Fibroblast of skin of scalp (primary cell): ENCODE measurements at regions not wholly inside any gene's neighbourhood (a gene's known extent, or its start where the extent isn't known, plus 50 kb on each side); places are given as distances from the start of the nearest gene placed in this dataset.

Experiments
- DNase-seq: peaks from one replicate; pipeline ENCODE4 v3.0.0-alpha.2; 2013

DNA sequence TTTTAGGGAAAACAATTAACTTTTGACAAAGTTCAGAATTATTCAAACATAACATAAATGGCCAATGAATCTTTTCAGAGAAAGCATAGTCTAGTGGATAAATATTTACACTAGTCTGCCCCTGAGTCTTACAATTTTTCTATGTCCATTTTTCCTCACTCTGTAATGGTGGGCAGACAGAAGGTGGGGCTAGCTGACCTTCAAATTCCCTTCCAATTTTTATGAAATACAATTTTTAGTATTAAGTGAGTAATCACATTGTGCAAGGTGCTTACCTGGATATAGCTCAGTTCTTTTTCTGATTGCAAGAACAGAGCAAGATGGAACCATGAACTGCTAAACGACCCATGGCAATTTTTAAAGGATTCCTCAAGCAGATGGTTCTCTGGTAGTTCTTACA, 441.7 kb upstream of the NR2F2 start:
- no peak for DNase-seq

DNA sequence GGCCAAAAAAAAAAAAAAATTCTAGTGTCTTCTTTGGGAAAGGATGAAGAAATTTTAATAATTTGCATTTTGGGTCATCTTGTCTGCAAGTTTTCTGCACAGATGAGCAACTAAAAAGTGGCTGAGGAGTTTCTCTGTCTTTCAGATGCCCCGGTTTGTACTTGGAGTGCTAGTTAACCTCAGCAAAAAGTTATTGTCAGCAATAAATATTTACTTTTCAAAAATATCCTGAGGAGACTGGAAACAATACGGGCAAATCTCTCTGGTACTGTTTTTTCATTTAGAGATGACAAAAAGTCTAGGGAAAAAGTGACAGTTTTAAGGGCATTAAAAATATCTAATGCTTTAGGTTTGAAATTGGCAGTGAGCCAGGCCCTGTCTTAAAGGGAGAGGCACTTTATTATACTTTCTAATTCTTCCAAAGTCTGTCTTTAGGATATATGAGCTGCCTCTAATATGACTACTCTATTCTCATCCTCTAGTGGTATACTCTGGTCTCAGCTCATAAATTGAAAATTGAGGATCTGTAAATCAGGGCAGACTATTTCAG, 436.0 kb upstream of the NR2F2 start:
- DNase-seq = no peak

DNA sequence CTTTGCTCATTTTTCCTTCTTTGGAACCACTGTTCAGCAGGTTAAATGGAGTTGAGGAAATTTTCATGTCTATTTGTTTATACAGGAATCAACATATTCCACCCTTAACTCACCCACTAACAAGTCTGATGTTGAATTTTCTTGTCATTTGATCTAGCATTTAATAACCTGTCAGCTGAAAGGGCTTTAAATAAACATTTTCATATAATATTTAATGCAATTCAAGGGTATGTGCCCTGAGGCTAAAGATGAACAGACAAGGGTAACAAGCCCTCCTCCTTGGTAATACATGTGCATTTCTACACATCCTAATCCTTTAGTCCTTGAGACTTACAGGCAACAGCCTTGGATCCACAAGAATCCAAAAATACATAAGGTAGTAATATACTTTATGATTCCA, 435.0 kb upstream of the NR2F2 start:
- no peak for DNase-seq

DNA sequence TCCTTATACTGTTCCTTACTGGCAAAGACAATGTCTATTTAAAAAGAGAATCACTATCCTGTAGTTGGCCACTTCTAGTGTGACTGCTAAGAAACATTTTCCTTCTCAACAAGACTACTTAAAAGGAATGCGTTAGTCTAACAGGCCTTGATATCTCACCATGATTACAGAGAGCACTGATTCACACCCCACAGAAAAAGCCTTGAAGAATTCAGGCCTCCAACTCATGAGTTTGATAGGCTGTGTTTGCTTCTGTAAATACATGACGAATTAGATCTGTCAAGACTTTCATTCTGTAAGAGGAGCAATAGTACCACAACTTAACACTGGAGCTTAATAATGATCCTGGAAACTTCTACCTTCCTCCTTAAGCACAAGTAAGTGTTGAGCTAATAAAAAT, 432.8 kb upstream of the NR2F2 start:
- DNase-seq = no peak

DNA sequence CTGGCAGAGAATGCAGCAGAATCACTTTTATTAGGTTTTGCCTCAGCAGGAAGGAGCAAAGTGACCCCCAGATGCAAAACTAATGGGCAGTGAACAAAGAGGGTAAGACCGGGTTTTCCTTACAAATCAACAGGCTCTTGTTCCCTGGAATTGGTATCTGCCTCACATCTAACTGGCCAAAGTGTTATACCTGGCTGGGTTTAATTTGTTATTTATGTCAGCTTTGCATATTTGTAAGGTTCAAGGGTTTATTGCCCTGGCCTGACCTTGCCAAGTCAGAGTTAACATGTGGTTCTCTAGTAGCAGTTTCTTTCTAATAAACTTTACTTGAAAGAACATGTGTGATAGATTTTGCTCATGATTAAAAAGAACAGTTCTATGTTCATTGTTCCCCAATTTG, 431.7 kb upstream of the NR2F2 start:
- DNase-seq = no peak

DNA sequence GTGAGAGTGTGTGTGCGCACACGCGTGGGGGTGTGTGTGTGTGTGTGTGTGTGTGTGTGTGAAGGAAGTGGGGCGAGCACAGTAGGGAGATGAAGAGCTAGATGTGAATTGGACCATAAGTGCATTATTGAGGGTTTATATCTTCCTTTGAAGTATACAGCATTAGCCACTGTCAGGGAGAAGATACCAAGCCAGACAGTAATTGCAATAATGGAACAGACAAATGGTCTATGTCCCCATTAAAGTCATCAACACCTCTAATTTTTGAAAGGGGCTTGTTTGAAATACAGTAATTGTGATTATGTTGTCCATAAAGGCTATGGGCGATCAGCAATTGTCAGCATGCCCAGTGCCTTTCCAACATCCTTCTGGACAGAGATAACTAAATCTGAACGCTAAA, 429.2 kb upstream of the NR2F2 start:
- no peak for DNase-seq

DNA sequence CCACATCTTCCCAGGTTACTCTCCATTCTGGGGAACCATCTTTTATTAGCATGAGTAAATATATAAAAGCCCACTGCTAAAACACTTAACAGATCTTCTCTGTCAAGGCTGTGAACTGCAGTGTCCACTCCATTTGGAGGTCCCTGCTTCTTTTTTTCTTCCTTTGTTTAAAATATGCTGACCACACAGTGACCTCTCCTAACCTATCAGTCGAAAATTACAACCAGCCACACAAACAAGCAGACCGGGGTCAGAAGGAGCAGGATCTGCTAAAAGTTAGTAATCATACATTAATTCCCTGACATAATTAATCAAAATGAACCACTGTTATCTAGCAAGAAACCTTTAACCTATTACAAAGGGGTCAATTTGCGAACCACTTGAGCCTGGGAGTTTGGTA, 427.9 kb upstream of the NR2F2 start:
- no peak for DNase-seq

DNA sequence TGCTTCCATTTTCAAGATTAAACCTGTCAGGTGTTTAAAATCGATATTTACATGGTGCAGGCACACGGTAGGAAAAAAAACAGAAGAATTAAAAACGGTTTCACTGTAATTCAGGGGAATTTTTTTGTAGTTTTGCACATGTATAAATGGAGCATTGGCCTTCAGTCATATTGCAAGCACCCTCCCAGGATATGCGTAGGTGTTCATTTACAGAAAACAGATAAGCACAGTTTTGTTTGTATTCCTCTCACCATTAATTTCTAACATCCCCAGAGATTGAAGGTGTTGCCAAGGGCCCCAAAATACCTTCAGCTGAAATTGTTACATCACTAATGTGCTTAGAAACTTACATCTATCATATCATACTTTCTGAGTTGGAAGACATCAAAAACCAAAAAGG, 427.1 kb upstream of the NR2F2 start:
- DNase-seq = no peak

DNA sequence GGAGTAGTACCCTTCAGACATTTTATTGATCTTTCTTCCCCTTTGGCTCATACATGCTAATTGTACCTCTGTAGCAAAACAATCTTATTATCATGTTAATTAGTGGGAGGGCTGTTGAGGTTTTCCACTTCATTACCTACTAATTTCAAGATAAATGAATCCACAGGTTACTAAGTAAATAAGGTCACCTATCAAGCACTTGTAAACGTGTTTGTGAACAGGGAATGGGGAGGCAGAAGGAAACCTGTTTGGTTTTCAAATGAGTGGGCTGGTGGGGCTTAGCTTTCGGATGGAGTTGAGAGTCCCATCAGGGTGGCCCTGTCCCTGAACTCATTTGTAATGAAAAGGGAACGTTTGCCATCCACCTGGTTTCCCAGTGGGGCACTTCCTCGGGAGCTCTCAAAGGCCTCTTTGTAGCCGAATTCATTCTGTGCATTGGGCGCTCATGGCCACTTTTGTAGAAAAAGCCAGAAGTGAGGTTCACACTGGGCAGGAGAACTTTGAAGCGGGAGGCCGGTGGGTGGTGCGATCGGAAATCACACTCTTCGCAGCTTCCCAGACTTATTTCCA, 419.8 kb upstream of the NR2F2 start:
- no peak for DNase-seq

DNA sequence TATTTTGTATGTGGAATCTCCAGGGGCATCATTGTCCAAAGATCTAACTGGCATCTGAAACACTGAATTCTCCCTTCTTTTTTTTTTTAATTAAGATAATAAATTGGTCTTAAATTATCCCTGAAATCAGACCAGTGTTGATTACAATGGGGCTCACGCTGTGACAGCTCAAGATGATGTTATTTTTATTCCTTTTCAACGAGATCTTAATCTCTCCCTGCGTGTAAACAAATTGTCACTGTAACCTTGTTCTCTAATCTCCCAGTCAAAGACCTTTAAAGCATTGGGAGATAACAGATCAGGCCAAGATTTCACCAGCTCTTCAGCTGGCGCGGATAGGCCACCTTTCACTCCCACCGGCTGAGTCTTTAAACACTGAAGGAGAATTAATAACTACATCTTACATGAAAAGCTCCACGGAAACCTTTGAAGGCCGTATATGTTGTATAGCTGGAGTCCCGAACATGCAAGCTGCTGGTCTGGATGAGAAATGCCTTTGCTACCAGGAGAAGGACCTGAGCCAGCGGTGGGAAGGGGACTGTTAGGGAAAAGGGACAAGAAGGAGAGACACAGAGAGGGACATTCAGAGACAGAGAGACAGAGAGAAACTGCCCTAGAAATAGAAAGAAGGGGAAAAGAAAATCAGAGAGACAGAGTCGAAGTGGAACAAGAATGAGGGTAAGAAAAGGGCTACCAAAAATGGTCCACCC, 418.8 kb upstream of the NR2F2 start:
- no peak for DNase-seq

DNA sequence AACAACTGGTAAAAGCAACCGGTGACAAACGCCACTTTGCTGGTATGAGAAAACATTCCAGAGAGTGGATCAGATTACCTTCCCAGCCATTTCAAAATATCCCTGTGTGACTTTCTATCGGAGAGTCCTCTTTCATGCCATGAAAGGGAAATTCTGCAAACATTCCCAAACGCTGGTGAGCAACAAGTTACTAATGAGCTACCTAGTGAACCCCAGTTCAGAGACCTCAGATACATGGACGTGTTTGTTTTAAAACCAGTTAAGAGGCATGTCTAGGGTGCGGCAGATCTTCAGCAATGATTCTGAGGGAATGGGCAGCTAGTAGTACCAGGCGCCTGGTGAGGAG, 418.2 kb upstream of the NR2F2 start:
- DNase-seq = peak; percentile 9

DNA sequence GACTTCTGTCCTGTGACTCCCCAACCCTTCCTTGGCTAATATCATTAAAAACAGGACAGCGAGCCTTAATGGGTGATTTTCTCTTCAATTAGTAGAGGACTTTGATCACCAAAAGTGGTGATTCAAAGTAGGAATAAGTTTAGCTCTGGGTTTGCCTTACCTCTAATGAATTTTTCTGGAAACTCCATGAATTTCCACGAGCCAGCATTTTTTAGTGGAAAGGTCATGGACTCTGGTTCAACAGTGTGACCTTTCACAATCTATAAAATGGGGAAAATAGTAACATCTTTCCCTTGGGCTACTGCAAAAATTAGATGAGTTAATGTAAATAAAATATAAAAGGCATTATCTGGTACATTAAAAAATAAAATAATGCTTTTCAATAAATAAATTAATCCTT, 417.8 kb upstream of the NR2F2 start:
- DNase-seq = no peak

DNA sequence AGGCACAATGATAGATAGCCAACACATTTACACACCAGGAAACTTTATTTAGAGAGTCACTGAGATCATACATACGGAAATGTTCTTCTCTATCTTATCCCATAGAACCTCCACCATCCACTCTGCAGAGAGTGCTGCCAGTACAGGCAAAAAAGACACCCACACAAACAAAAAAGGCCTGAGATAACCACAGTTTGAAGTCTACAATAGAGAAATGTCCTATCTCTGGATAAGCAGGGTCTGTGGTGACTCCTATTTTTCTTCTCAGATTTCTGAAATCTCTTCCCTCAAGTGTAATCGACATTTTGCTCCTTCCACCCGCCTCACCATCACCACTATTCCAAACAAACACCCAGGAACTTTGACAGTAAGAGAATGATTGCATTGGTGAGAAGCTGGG, 413.9 kb upstream of the NR2F2 start:
- DNase-seq = no peak

DNA sequence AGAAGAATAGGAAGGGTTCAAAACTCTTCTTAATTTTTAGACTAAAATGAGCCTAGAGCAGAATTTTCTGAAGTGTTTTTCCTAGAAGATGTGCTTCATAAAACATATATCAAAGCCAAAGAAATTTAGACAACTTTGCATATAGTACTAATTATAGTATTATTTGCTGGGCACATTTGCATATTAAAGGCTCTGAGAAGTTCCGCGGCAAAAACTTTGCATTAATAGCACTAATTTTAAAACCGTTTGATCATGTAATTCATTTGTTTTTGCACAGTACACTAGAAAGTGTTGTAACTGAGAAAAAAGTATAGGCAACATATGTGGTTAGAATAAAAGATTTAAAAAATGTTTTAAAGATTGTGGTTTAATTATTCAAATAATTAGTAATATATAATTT, 412.0 kb upstream of the NR2F2 start:
- DNase-seq = no peak

DNA sequence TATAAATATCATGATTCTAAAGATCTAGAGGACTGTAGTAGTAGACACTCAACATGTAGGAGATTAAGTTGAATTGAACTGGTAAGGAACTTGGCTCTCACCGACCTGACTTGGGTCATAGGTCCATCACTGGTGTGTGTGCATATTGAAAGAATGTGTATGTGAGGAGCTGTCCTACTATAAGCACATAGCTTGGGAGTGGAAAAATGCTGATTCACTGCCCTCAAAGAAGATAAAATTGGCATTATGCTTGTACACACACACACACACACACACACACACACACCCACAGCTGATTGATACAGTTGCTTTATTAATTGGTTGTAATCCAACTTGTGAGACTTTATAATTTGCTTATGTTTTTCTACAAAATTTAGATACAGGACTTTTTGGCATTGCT, 411.0 kb upstream of the NR2F2 start:
- DNase-seq = no peak

DNA sequence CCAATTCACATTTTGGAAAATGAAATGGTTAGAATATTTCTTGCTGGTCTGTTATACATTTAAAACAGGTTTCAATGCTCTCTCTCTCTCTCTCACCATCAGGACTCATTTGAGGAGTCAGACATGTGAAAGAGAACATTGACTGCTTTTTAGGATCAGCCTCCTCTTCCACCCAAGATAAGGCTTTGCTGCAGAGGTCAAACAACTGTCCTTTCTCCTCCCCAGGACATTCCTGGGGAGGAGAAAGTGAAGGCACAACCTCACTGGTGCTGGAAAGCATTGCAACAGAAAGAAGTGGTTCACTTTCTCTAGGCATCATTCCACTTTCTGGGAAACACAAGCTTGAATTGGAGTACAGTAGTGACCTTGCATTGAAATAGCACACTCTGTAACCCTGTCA, 409.1 kb upstream of the NR2F2 start:
- DNase-seq = no peak

DNA sequence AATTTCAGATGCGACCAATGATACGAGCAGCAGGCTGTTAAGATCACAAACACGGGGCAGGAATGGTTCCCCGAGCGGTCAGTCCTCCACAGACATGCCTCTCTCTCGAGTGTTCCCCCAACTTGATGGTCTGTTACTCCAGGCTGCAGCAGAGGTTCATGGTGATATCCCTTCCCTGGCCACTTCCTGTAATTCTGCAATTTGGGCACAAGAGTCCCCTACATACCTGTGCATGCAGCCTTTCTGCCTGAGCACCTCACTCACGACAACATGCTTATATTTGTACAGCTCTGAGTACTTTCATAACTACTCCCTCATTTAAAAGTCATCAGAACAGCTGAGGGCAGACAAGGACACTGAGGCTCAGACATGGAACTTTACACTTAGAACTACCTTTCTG, 408.1 kb upstream of the NR2F2 start:
- DNase-seq = no peak

DNA sequence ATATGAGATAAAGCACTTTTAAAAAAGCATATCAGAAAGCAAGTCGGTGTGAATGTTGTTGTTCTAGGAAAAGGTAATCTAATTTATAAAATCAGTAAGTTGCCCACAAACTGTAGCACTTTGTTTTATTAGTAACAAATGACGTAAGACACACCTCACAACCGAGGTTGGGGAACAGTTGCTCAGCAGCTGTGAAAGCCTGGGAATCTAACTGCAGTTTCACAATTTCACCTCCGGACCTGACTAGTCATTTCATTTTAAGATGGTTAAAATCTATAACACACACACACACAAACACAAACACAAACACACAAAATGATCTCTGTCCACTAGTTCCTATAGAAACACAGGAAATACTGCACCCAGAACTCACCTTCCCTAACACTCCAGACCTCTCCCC, 406.7 kb upstream of the NR2F2 start:
- no peak for DNase-seq

DNA sequence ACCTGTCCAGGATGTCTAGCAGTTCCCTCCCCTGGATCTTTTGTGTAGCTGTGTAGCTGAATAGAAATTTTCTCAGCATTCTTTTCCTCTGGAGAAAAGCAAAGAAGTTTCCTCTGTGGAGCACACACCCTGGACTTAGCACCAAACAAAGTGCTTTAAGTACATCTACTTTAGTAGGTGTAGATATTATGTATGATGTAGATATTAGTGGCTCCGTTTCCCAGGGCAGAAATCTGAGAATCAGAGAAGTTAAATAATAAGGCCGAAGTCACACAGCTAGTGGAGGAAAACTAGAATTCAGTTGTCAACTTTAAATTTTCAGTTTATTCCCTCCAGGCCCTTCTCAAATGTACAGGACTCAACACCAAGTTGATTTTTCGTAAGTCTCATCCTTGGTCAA, 401.7 kb upstream of the NR2F2 start:
- DNase-seq = no peak

DNA sequence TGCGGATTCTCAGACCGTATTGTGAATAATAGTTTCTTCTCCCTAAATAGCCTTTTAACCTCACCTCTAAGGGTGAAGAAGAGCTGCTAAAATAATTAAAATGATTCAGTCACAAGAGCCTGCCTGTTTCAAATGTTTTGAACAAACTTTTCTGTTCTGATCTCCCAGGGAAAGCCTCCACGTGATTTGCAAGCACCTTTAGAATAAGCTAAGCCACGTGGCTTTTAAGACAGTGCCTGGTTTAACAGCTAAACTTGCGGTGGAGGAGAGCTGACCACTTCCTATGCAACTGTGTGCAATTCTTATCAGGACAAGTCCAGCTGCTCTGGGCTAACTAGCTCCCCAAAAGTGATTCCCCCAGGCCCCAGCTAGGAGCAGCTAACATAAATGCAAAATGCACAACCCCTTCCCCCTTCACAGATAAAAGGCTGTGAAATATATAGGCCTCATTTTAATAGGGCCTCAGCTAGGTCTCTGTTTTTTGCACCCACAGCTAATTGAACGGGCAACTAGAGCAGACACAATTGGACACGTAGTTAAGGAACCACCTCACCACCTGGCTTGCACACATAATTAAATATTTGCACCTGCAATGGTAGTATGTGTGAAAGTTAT, 401.2 kb upstream of the NR2F2 start:
- no peak for DNase-seq

DNA sequence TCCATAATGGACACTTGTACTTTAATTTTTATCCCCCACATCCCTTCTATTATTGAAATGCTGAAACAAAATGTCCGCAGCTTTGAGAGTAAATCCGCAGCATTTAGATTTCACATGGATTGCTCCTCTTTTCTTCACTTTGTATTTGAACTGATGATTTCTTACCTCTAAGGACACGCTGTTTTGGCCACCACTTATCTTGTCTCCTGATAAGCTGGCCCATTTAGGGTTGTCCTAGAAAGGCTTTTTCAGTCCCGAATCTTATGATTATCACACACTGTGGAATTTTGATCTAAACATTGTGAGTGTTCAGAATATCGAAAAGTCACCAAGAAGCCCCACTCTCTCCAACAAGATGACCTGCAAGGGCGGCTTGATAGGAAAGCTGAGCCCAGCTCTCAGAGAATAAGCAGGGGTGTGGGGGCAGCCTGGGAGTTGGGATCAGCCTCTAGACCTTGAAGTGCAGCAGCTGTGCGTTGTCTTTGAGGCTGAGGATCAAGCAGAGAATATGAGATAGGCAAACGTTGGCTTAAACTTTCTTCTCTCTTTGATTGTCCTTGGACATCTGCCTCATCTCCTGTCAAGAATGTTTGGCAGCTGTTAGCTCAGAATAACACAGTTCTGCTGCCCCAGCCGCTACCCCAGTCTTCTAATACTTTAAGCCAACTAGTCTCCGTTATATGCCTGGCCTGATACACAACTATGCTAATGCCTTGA, 399.7 kb upstream of the NR2F2 start:
- DNase-seq = no peak

DNA sequence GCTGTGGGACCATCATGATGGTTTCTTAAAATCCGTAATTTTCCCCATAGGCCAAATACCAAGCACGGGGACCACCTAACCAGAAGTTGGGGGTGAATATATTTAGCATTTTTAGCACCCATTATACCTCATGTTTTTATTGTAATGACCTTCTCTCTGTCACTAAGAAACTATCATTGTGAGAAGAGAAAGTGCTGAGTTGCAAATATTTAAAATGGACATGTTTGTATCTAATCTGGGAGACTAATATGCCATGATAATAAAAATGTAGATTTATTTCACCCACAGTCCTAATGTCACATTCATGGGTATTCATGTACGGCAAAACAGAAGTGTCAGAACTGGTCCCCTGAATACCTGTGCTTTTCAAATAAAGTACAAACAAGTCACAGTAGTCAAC, 398.9 kb upstream of the NR2F2 start:
- DNase-seq = no peak

DNA sequence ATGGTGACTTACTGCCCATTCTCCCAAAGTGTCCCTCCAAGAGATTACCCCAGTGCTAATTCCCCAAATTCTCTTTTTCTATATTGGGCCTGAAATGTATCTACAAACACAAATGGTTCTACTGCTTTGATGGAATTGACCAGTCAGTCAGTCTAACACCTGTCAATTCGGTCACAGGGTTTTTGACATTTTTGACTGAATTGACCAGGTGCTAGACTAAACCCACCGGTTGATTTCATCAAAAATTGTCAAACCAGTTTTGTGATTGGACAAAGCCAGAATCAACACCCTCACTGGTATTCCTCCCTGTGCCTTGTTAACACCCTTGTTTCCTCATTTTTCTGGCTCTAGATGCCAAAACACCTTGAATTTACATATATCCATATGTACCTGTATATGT, 398.4 kb upstream of the NR2F2 start:
- DNase-seq = no peak

DNA sequence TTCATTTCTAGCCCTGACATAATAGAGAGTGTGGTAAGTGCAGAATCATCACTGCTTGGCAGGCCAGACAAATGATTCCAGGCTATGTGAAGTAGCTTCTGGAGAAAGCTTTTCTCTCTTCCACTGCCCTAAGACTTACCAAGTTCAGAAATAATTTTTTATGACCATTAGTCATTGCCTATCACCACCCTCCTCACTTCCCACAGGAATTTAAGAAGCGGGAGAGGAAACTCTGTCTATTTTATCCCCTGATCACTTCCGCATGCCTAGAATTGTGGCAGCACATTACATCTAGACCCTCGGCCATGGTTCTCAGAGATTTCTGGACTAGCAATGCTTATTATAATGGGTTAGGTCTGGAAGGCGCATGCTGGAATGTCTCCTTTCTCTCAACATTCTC, 397.8 kb upstream of the NR2F2 start:
- DNase-seq = peak; percentile 90
